ENCODE measurements at regions not wholly inside any gene's neighbourhood (a gene's known extent, or its start where the extent isn't known, plus 50 kb on each side); places are given as distances from the start of the nearest gene placed in this dataset.

DNA sequence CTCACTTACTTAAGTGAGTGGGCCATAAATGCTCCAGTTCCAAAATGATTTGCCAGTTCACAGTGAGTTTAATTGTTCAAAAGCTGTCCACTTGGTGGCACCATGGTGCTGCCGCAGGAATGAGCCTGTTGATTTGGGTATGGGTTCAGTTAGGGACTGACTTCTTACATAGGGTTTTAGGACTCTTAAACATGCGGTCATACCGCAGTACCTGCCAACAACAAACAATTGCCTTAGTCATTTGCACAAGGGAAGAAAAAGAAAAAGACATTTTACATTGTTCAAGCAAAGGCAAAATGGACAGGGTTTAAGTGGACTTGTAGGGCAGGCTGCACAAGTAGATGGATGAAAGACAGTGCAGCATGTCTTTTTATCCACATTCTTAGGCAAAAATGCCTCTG is 80.0 kb upstream of the DBX2 start:
- no peaks in the 10 kb centered on the region for H3K27me3 ChIP-seq (replicated peaks in 1 of 2; ENCODE audit: control insufficient read depth in 2 of 2, insufficient read depth in 2 of 2, low read length in 1 of 2)
- peak; percentile 84 for FAIRE-seq
- H3K9ac ChIP-seq (ENCODE audit: control insufficient read depth, insufficient read depth, low read length): no peak overlapping the region
- no peak overlapping the region for H3K27ac ChIP-seq (ENCODE audit: control insufficient read depth, insufficient read depth)
- in situ Hi-C loops (cut with MboI) (no loop called here), intact Hi-C loops (cut with micrococcal nuclease; ENCODE audit: unreplicated experiment) (no loop called here)
- ChIA-PET POLR2A (no interaction called here), CTCF (interaction anchor here (0.6 to 1.7 kb wide), 5 partner anchors 10 to 714 kb away, joined by 3 to 6 read pairs (median 4); no protein-coding TSS in a partner anchor), RAD21 (ENCODE audit: unreplicated experiment) (interaction anchor here (1.0 to 1.7 kb wide), 2 partner anchors 257 to 413 kb away, joined by 3 to 6 read pairs; no protein-coding TSS in a partner anchor), SMC1A (ENCODE audit: uncharacterized antibody, unreplicated experiment) (interaction anchor here (1.3 kb wide), 1 partner anchor 413 kb away, joined by 5 read pairs; no protein-coding TSS in a partner anchor)
- no TSS peak for BruUV-seq (replicated peaks)
- peak; percentile 16 for DNase-seq (ENCODE audit: low read depth, low spot score)
- no peaks in the 10 kb centered on the region for H3K9me3 ChIP-seq (replicated peaks; ENCODE audit: control insufficient read depth, insufficient read depth, low read length)
- ATAC-seq: peak; percentile 95
- no peak overlapping the region for H3K4me2 ChIP-seq (ENCODE audit: control insufficient read depth, insufficient read depth)
- H2AFZ ChIP-seq (ENCODE audit: control insufficient read depth, low read depth, low read length): no peak overlapping the region
- H3K36me3 ChIP-seq (ENCODE audit: control insufficient read depth in 2 of 2, insufficient read depth in 2 of 2, low read length in 1 of 2): no peaks in the 10 kb centered on the region
- 0% methylated on average over 3 of the region's 3 CpGs for WGBS (ENCODE audit: insufficient coverage, insufficient replicate concordance, low lambda C conversion rate, missing lambda C conversion rate)
- no peaks in the 10 kb centered on the region for H4K20me1 ChIP-seq (ENCODE audit: control insufficient read depth, insufficient read depth)
- no peaks in the 10 kb centered on the region for H3K4me1 ChIP-seq (ENCODE audit: control insufficient read depth, insufficient read depth, low read length)
- H3K79me2 ChIP-seq (ENCODE audit: control insufficient read depth, insufficient read depth, low read length): no peaks in the 10 kb centered on the region
- no peak overlapping the region for H3K4me3 ChIP-seq
- TF ChIP-seq FOS (IDR thresholded peaks at IDR 0.05; ENCODE audit: borderline replicate concordance, extremely low read depth, insufficient read length) (no peak), ESRRA (IDR thresholded peaks at IDR 0.05; ENCODE audit: low read length) (no peak), BMI1 (IDR thresholded peaks at IDR 0.05; ENCODE audit: borderline replicate concordance) (no peak), RB1 (IDR thresholded peaks at IDR 0.05; ENCODE audit: borderline replicate concordance) (no peak), SMAD1 (IDR thresholded peaks at IDR 0.05; ENCODE audit: low read depth, partially characterized antibody) (no peak), ZBTB40 (IDR thresholded peaks at IDR 0.05; ENCODE audit: borderline replicate concordance) (no peak), SMC3 (IDR thresholded peaks at IDR 0.05; ENCODE audit: borderline replicate concordance, low read length) (peak; percentile 40; the same call in 1 of the 2 replicates), NKRF (conservative IDR thresholded peaks at IDR 0.05) (no peak), POLR2AphosphoS2 (IDR thresholded peaks at IDR 0.05; ENCODE audit: low read depth, low read length) (no peak), KAT2A (conservative IDR thresholded peaks at IDR 0.05; ENCODE audit: control insufficient read depth, low read depth, low read length) (no peak), SMARCA5 (IDR thresholded peaks at IDR 0.05) (no peak), BHLHE40 (IDR thresholded peaks at IDR 0.05; ENCODE audit: borderline replicate concordance in 1 of 2, low read depth in 2 of 2, low read length in 1 of 2) (no peak)
- TF ChIP-seq, protein P1, sequence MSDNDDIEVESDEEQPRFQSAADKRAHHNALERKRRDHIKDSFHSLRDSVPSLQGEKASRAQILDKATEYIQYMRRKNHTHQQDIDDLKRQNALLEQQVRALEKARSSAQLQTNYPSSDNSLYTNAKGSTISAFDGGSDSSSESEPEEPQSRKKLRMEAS (IDR thresholded peaks at IDR 0.05; ENCODE audit: low read depth, low read length): no peak
- TF ChIP-seq, protein P2, sequence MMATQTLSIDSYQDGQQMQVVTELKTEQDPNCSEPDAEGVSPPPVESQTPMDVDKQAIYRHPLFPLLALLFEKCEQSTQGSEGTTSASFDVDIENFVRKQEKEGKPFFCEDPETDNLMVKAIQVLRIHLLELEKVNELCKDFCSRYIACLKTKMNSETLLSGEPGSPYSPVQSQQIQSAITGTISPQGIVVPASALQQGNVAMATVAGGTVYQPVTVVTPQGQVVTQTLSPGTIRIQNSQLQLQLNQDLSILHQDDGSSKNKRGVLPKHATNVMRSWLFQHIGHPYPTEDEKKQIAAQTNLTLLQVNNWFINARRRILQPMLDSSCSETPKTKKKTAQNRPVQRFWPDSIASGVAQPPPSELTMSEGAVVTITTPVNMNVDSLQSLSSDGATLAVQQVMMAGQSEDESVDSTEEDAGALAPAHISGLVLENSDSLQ (IDR thresholded peaks at IDR 0.05): no peak
- TF ChIP-seq, protein P3, sequence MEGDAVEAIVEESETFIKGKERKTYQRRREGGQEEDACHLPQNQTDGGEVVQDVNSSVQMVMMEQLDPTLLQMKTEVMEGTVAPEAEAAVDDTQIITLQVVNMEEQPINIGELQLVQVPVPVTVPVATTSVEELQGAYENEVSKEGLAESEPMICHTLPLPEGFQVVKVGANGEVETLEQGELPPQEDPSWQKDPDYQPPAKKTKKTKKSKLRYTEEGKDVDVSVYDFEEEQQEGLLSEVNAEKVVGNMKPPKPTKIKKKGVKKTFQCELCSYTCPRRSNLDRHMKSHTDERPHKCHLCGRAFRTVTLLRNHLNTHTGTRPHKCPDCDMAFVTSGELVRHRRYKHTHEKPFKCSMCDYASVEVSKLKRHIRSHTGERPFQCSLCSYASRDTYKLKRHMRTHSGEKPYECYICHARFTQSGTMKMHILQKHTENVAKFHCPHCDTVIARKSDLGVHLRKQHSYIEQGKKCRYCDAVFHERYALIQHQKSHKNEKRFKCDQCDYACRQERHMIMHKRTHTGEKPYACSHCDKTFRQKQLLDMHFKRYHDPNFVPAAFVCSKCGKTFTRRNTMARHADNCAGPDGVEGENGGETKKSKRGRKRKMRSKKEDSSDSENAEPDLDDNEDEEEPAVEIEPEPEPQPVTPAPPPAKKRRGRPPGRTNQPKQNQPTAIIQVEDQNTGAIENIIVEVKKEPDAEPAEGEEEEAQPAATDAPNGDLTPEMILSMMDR (IDR thresholded peaks at IDR 0.05 in 2 of 3, conservative IDR thresholded peaks at IDR 0.05 in 1 of 3; ENCODE audit: control insufficient read depth in 2 of 3, extremely low read depth in 1 of 3, insufficient read depth in 1 of 3, low read depth in 3 of 3, low read length in 3 of 3): peak; percentile 69 to 73 (median 69)
